ENCODE measurements at regions not wholly inside any gene's neighbourhood (a gene's known extent, or its start where the extent isn't known, plus 50 kb on each side); places are given as distances from the start of the nearest gene placed in this dataset.

- no peak for TF ChIP-seq POLR2A (IDR thresholded peaks at IDR 0.05)
- TF ChIP-seq CTCF (IDR thresholded peaks at IDR 0.05 in 8 of 11, conservative IDR thresholded peaks at IDR 0.05 in 3 of 11) = no peak
These were observed 558.8 kb downstream of the MID1IP1 start for GRCh38 chrX:39360101-39360500.

Data from spleen (tissue), 7 donors.